ENCODE measurements at regions not wholly inside any gene's neighbourhood (a gene's known extent, or its start where the extent isn't known, plus 50 kb on each side); places are given as distances from the start of the nearest gene placed in this dataset.
A peak's percentile ranks its signal among the peaks of the same experiment; 100 is the strongest.

GRCh38 chr3:194031349-194031748, 104.6 kb upstream of the HES1 start:
- no peaks in the 10 kb centered on the region for H3K79me2 ChIP-seq (ENCODE audit: control insufficient read depth, insufficient read depth, low read length, poor library complexity)
- no peak overlapping the region for H4K91ac ChIP-seq (ENCODE audit: low read depth, low read length)
- no CpG with 5 or more reads among the region's 9 CpGs for WGBS (ENCODE audit: extremely low coverage, insufficient coverage, insufficient read length)
- no peak overlapping the region for H3K14ac ChIP-seq (ENCODE audit: low read length)
- no peak overlapping the region for H4K8ac ChIP-seq (ENCODE audit: low read depth, low read length)
- no peak for DNase-seq
- H3K4me1 ChIP-seq (ENCODE audit: control insufficient read depth in 1 of 2, insufficient read depth in 2 of 2, low read length in 2 of 2): peaks cover 7 to 11% of the 10 kb centered on the region in 2 experiments
- H2AK5ac ChIP-seq (ENCODE audit: low read length): no peak overlapping the region
- no peak overlapping the region for H2BK120ac ChIP-seq (ENCODE audit: insufficient read depth, low read length, poor library complexity)
- no peak overlapping the region for H2BK12ac ChIP-seq (ENCODE audit: low read length)
- H3K23ac ChIP-seq (ENCODE audit: low read length): no peak overlapping the region
- no peak overlapping the region for H3K4me3 ChIP-seq (ENCODE audit: low read depth, low read length)
- H3K4me2 ChIP-seq (ENCODE audit: low read length): no peak overlapping the region
- no peaks in the 10 kb centered on the region for H3K79me1 ChIP-seq (ENCODE audit: low read length)
- H3K18ac ChIP-seq (ENCODE audit: low read length): no peak overlapping the region
- no peak overlapping the region for H3K4ac ChIP-seq (ENCODE audit: low read depth, low read length)
- no peaks in the 10 kb centered on the region for H3K36me3 ChIP-seq (ENCODE audit: control insufficient read depth in 1 of 2, insufficient read depth in 2 of 2, low read length in 2 of 2)
- no peak overlapping the region for H3K27ac ChIP-seq (ENCODE audit: low read depth, low read length)
- H2AFZ ChIP-seq (ENCODE audit: insufficient read depth, low read length, poor library complexity): no peak overlapping the region
- H3K9me3 ChIP-seq (ENCODE audit: insufficient read depth, low read depth, low read length): no peaks in the 10 kb centered on the region
- peaks cover 3% of the 10 kb centered on the region for H3K27me3 ChIP-seq (ENCODE audit: insufficient read depth, low read length)
- H4K12ac ChIP-seq (ENCODE audit: low read depth, low read length): no peak overlapping the region
- no peak overlapping the region for H3K9ac ChIP-seq (ENCODE audit: low read length)
- no peak overlapping the region for H2BK5ac ChIP-seq (ENCODE audit: low read depth, low read length, poor library complexity)

- Histone ChIP-seq H3K36me3 (ENCODE audit: control insufficient read depth in 1 of 2, insufficient read depth in 2 of 2, low read length in 2 of 2) (no peaks in the 10 kb centered on the region), H3K4me2 (ENCODE audit: low read length) (no peak overlapping the region), H3K4me3 (ENCODE audit: low read depth, low read length) (no peak overlapping the region), H3K9me3 (ENCODE audit: insufficient read depth, low read depth, low read length) (no peaks in the 10 kb centered on the region), H3K79me2 (ENCODE audit: control insufficient read depth, insufficient read depth, low read length, poor library complexity) (no peaks in the 10 kb centered on the region), H2AFZ (ENCODE audit: insufficient read depth, low read length, poor library complexity) (no peak overlapping the region), H2BK5ac (ENCODE audit: low read depth, low read length, poor library complexity) (no peak overlapping the region), H2AK5ac (ENCODE audit: low read length) (no peak overlapping the region), H3K27ac (ENCODE audit: low read depth, low read length) (no peak overlapping the region), H2BK12ac (ENCODE audit: low read length) (no peak overlapping the region), H4K12ac (ENCODE audit: low read depth, low read length) (no peak overlapping the region), H3K9ac (ENCODE audit: low read length) (no peak overlapping the region), H3K79me1 (ENCODE audit: low read length) (no peaks in the 10 kb centered on the region), H3K4ac (ENCODE audit: low read depth, low read length) (no peak overlapping the region), H4K8ac (ENCODE audit: low read depth, low read length) (no peak overlapping the region), H3K23ac (ENCODE audit: low read length) (no peak overlapping the region), H2BK120ac (ENCODE audit: insufficient read depth, low read length, poor library complexity) (peak overlapping the region; percentile 13), H3K27me3 (ENCODE audit: insufficient read depth, low read length) (no peaks in the 10 kb centered on the region), H3K18ac (ENCODE audit: low read length) (no peak overlapping the region), H3K14ac (ENCODE audit: low read length) (no peak overlapping the region), H4K91ac (ENCODE audit: low read depth, low read length) (no peak overlapping the region), H3K4me1 (ENCODE audit: control insufficient read depth in 1 of 2, insufficient read depth in 2 of 2, low read length in 2 of 2) (peaks cover 8 to 13% of the 10 kb centered on the region in 2 experiments)
- WGBS (ENCODE audit: extremely low coverage, insufficient coverage, insufficient read length): no CpG with 5 or more reads among the region's 12 CpGs
- DNase-seq: no peak
These were observed 103.9 kb upstream of the HES1 start for GRCh38 chr3:194031867-194032635.

GRCh38 chr3:194032828-194033435, 103.0 kb upstream of the HES1 start:
- Histone ChIP-seq H3K4ac (ENCODE audit: low read depth, low read length) (no peak overlapping the region), H3K79me1 (ENCODE audit: low read length) (no peaks in the 10 kb centered on the region), H4K8ac (ENCODE audit: low read depth, low read length) (no peak overlapping the region), H3K23ac (ENCODE audit: low read length) (no peak overlapping the region), H3K9ac (ENCODE audit: low read length) (no peak overlapping the region), H2AFZ (ENCODE audit: insufficient read depth, low read length, poor library complexity) (no peak overlapping the region), H2BK12ac (ENCODE audit: low read length) (no peak overlapping the region), H4K91ac (ENCODE audit: low read depth, low read length) (peak overlapping the region; percentile 3), H3K36me3 (ENCODE audit: control insufficient read depth in 1 of 2, insufficient read depth in 2 of 2, low read length in 2 of 2) (no peaks in the 10 kb centered on the region), H4K12ac (ENCODE audit: low read depth, low read length) (no peak overlapping the region), H3K79me2 (ENCODE audit: control insufficient read depth, insufficient read depth, low read length, poor library complexity) (no peaks in the 10 kb centered on the region), H2AK5ac (ENCODE audit: low read length) (no peak overlapping the region), H3K27ac (ENCODE audit: low read depth, low read length) (no peak overlapping the region), H2BK5ac (ENCODE audit: low read depth, low read length, poor library complexity) (no peak overlapping the region), H3K14ac (ENCODE audit: low read length) (no peak overlapping the region), H3K18ac (ENCODE audit: low read length) (no peak overlapping the region), H3K4me3 (ENCODE audit: low read depth, low read length) (no peak overlapping the region), H3K9me3 (ENCODE audit: insufficient read depth, low read depth, low read length) (no peaks in the 10 kb centered on the region), H3K4me1 (ENCODE audit: control insufficient read depth in 1 of 2, insufficient read depth in 2 of 2, low read length in 2 of 2) (peaks cover 8 to 13% of the 10 kb centered on the region in 2 experiments), H3K4me2 (ENCODE audit: low read length) (no peak overlapping the region), H2BK120ac (ENCODE audit: insufficient read depth, low read length, poor library complexity) (no peak overlapping the region), H3K27me3 (ENCODE audit: insufficient read depth, low read length) (no peaks in the 10 kb centered on the region)
- WGBS (ENCODE audit: extremely low coverage, insufficient coverage, insufficient read length): no CpG with 5 or more reads among the region's 9 CpGs
- no peak for DNase-seq

GRCh38 chr3:194034346-194035336, 101.3 kb upstream of the HES1 start:
- no peak overlapping the region for H2BK120ac ChIP-seq (ENCODE audit: insufficient read depth, low read length, poor library complexity)
- no peak overlapping the region for H3K27ac ChIP-seq (ENCODE audit: low read depth, low read length)
- WGBS (ENCODE audit: extremely low coverage, insufficient coverage, insufficient read length): no CpG with 5 or more reads among the region's 24 CpGs
- H3K9ac ChIP-seq (ENCODE audit: low read length): no peak overlapping the region
- no peak overlapping the region for H4K12ac ChIP-seq (ENCODE audit: low read depth, low read length)
- H3K23ac ChIP-seq (ENCODE audit: low read length): no peak overlapping the region
- no peak overlapping the region for H3K4me3 ChIP-seq (ENCODE audit: low read depth, low read length)
- H3K14ac ChIP-seq (ENCODE audit: low read length): no peak overlapping the region
- no peak overlapping the region for H3K4me2 ChIP-seq (ENCODE audit: low read length)
- H3K36me3 ChIP-seq (ENCODE audit: control insufficient read depth in 1 of 2, insufficient read depth in 2 of 2, low read length in 2 of 2): no peaks in the 10 kb centered on the region
- no peaks in the 10 kb centered on the region for H3K79me2 ChIP-seq (ENCODE audit: control insufficient read depth, insufficient read depth, low read length, poor library complexity)
- no peak overlapping the region for H2AK5ac ChIP-seq (ENCODE audit: low read length)
- H4K91ac ChIP-seq (ENCODE audit: low read depth, low read length): no peak overlapping the region
- H2AFZ ChIP-seq (ENCODE audit: insufficient read depth, low read length, poor library complexity): no peak overlapping the region
- no peak overlapping the region for H3K4ac ChIP-seq (ENCODE audit: low read depth, low read length)
- no peak overlapping the region for H4K8ac ChIP-seq (ENCODE audit: low read depth, low read length)
- peaks cover 8 to 13% of the 10 kb centered on the region in 2 experiments for H3K4me1 ChIP-seq (ENCODE audit: control insufficient read depth in 1 of 2, insufficient read depth in 2 of 2, low read length in 2 of 2)
- H3K79me1 ChIP-seq (ENCODE audit: low read length): no peaks in the 10 kb centered on the region
- H3K18ac ChIP-seq (ENCODE audit: low read length): no peak overlapping the region
- H3K9me3 ChIP-seq (ENCODE audit: insufficient read depth, low read depth, low read length): no peaks in the 10 kb centered on the region
- H3K27me3 ChIP-seq (ENCODE audit: insufficient read depth, low read length): no peaks in the 10 kb centered on the region
- H2BK5ac ChIP-seq (ENCODE audit: low read depth, low read length, poor library complexity): no peak overlapping the region
- no peak for DNase-seq
- no peak overlapping the region for H2BK12ac ChIP-seq (ENCODE audit: low read length)
